ENCODE measurements at regions not wholly inside any gene's neighbourhood (a gene's known extent, or its start where the extent isn't known, plus 50 kb on each side); places are given as distances from the start of the nearest gene placed in this dataset.
"Not testable (repeated sequence)": the region's sequence is repeated elsewhere in the genome, so short reads cannot be mapped to it uniquely, and the experiment has no call there.

- DNase-seq, result peak in 1 of 3 donors; percentile 21
- ATAC-seq, result no peak
- H3K27me3 ChIP-seq, result no peaks in the 10 kb centered on the region
- H3K4me3 ChIP-seq, result no peak overlapping the region
- H3K27ac ChIP-seq, result no peak overlapping the region
- no peak for TF ChIP-seq CTCF (IDR thresholded peaks at IDR 0.05)
- TF ChIP-seq POLR2A (IDR thresholded peaks at IDR 0.05), result no peak
- WGBS (ENCODE audit: insufficient coverage, low coverage, low lambda C conversion rate, missing lambda C conversion rate), result no CpG with 5 or more reads among the region's 4 CpGs
- H3K4me1 ChIP-seq, result no peaks in the 10 kb centered on the region
- H3K36me3 ChIP-seq, result no peaks in the 10 kb centered on the region
- intact Hi-C loops (cut with DNase I), result no loop called here
- H3K9me3 ChIP-seq, result no peaks in the 10 kb centered on the region
These were observed 884.7 kb upstream of the ARRDC3 start for GRCh38 chr5:92267830-92268229.

- DNase-seq (no peak), ATAC-seq (no peak)
- H3K4me3 ChIP-seq, result no peak overlapping the region
- intact Hi-C loops (cut with DNase I), result no loop called here
- no peak overlapping the region for H3K27ac ChIP-seq
- H3K9me3 ChIP-seq, result no peaks in the 10 kb centered on the region
- TF ChIP-seq CTCF (IDR thresholded peaks at IDR 0.05) (no peak), POLR2A (IDR thresholded peaks at IDR 0.05) (no peak)
- no peaks in the 10 kb centered on the region for H3K4me1 ChIP-seq
- WGBS (ENCODE audit: insufficient coverage, low coverage, low lambda C conversion rate, missing lambda C conversion rate), result 52% methylated on average over 3 of the region's 3 CpGs
- no peaks in the 10 kb centered on the region for H3K36me3 ChIP-seq
- no peaks in the 10 kb centered on the region for H3K27me3 ChIP-seq
These were observed 882.7 kb upstream of the ARRDC3 start for GRCh38 chr5:92265804-92266203.

GRCh38 chr5:92255605-92256004, 872.5 kb upstream of the ARRDC3 start:
- H3K4me1 ChIP-seq; ATAC-seq; H3K27me3 ChIP-seq; H3K36me3 ChIP-seq; H3K4me3 ChIP-seq; H3K9me3 ChIP-seq; H3K27ac ChIP-seq; DNase-seq; intact Hi-C loops (cut with DNase I): not testable (repeated sequence)

GRCh38 chr5:92248518-92248917, 865.4 kb upstream of the ARRDC3 start:
- no peaks in the 10 kb centered on the region for H3K27me3 ChIP-seq
- H3K9me3 ChIP-seq, result no peaks in the 10 kb centered on the region
- TF ChIP-seq POLR2A (IDR thresholded peaks at IDR 0.05) (no peak), CTCF (IDR thresholded peaks at IDR 0.05) (no peak)
- no peak overlapping the region for H3K27ac ChIP-seq
- WGBS (ENCODE audit: insufficient coverage, low coverage, low lambda C conversion rate, missing lambda C conversion rate), result 90% methylated on average over 2 of the region's 6 CpGs
- peak in 1 of 3 donors; percentile 17 for DNase-seq
- ATAC-seq, result no peak
- no peaks in the 10 kb centered on the region for H3K4me1 ChIP-seq
- no peak overlapping the region for H3K4me3 ChIP-seq
- intact Hi-C loops (cut with DNase I), result no loop called here
- no peaks in the 10 kb centered on the region for H3K36me3 ChIP-seq

GRCh38 chr5:92242170-92242569, 859.1 kb upstream of the ARRDC3 start:
- Histone ChIP-seq H3K27ac (no peak overlapping the region), H3K4me3 (no peak overlapping the region), H3K9me3 (no peaks in the 10 kb centered on the region), H3K36me3 (no peaks in the 10 kb centered on the region), H3K4me1 (no peaks in the 10 kb centered on the region), H3K27me3 (no peaks in the 10 kb centered on the region)
- intact Hi-C loops (cut with DNase I), result no loop called here
- ATAC-seq (no peak), DNase-seq (no peak)
- TF ChIP-seq CTCF (IDR thresholded peaks at IDR 0.05), result no peak
- TF ChIP-seq POLR2A (IDR thresholded peaks at IDR 0.05), result no peak
